ENCODE measurements at regions not wholly inside any gene's neighbourhood (a gene's known extent, or its start where the extent isn't known, plus 50 kb on each side); places are given as distances from the start of the nearest gene placed in this dataset.

DNA sequence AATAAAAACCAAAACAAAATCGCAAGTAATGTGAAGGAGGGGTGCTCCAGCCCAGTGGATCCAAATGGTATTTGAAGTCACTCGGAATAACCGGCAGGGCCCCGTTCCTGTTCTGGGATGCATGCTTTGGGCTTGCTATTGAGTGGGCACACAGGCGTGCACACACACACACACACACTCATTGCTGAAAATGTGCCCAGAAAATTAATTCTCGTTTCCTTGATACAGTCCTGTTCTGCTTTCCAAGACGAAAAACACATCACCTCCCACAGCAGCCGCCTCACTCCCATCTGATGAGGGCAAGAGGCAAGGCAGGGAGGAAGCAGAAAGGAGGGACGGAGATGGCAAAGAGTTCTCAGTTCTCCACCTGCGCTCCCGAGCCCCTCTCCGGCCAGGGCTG is 62.2 kb upstream of the SDK2 start:
- no peaks in the 10 kb centered on the region for H3K27me3 Mint-ChIP-seq
- POLR2A ChIA-PET = no interaction called here
- no peak overlapping the region for H3K27ac ChIP-seq (ENCODE audit: low read depth in 1 of 2, low read length in 2 of 2)
- H3K4me3 ChIP-seq (ENCODE audit: low read length) = no peak overlapping the region
- peaks cover 4 to 15% of the 10 kb centered on the region in 2 experiments for H3K9me3 ChIP-seq (ENCODE audit: control insufficient read depth in 1 of 2, insufficient read depth in 1 of 2, low read length in 2 of 2)
- no peaks in the 10 kb centered on the region for H3K27me3 ChIP-seq (ENCODE audit: control insufficient read depth in 1 of 2, insufficient read depth in 2 of 2, low read length in 2 of 2)
- no peaks in the 10 kb centered on the region for H3K36me3 ChIP-seq (ENCODE audit: insufficient read depth, low read length)
- ATAC-seq (ENCODE audit: poor library complexity) = no peak
- no peaks in the 10 kb centered on the region for H3K36me3 Mint-ChIP-seq (ENCODE audit: low read depth)
- H3K4me3 Mint-ChIP-seq = no peak overlapping the region
- intact Hi-C loops (cut with DNase I, micrococcal nuclease) = loop anchor here (5.0 kb wide), 1 partner anchor 59 kb away; no protein-coding TSS in a partner anchor
- TF ChIP-seq, protein P1, sequence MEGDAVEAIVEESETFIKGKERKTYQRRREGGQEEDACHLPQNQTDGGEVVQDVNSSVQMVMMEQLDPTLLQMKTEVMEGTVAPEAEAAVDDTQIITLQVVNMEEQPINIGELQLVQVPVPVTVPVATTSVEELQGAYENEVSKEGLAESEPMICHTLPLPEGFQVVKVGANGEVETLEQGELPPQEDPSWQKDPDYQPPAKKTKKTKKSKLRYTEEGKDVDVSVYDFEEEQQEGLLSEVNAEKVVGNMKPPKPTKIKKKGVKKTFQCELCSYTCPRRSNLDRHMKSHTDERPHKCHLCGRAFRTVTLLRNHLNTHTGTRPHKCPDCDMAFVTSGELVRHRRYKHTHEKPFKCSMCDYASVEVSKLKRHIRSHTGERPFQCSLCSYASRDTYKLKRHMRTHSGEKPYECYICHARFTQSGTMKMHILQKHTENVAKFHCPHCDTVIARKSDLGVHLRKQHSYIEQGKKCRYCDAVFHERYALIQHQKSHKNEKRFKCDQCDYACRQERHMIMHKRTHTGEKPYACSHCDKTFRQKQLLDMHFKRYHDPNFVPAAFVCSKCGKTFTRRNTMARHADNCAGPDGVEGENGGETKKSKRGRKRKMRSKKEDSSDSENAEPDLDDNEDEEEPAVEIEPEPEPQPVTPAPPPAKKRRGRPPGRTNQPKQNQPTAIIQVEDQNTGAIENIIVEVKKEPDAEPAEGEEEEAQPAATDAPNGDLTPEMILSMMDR (IDR thresholded peaks at IDR 0.05) = no peak
- H3K4me1 Mint-ChIP-seq (ENCODE audit: low read depth) = peaks cover 14% of the 10 kb centered on the region
- no peaks in the 10 kb centered on the region for H3K9me3 Mint-ChIP-seq
- CTCF ChIA-PET = no interaction called here
- H3K4me1 ChIP-seq (ENCODE audit: insufficient read depth, low read length) = peaks cover 15% of the 10 kb centered on the region
- DNase-seq = no peak
- H3K27ac Mint-ChIP-seq = no peak overlapping the region

DNA sequence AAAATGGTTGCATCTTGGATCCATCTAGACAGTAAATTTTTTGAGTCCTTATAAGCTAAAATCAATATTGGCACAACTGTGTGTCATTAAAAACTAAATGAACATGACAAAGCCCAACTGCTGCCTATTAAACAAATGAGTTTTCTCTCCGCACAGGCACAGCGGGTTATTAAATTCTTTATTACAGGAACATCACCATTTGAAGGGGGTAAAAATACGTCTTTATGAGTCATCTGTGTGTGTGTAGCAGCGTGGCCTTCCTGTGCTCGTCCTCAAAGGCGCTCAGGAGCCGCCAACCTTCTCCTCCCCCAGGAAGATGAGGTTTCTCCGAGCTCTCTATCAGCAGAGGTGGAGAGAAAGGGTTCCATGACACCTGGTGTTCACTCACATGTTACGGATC is 62.6 kb upstream of the SDK2 start:
- ATAC-seq (ENCODE audit: poor library complexity) (no peak), DNase-seq (no peak)
- Histone ChIP-seq H3K27ac (ENCODE audit: low read depth in 1 of 2, low read length in 2 of 2) (no peak overlapping the region), H3K4me3 (ENCODE audit: low read length) (no peak overlapping the region), H3K4me1 (ENCODE audit: insufficient read depth, low read length) (peaks cover 15% of the 10 kb centered on the region), H3K27me3 (ENCODE audit: control insufficient read depth in 1 of 2, insufficient read depth in 2 of 2, low read length in 2 of 2) (no peaks in the 10 kb centered on the region), H3K36me3 (ENCODE audit: insufficient read depth, low read length) (no peaks in the 10 kb centered on the region), H3K9me3 (ENCODE audit: control insufficient read depth in 1 of 2, insufficient read depth in 1 of 2, low read length in 2 of 2) (peaks cover 4 to 15% of the 10 kb centered on the region in 2 experiments)
- TF ChIP-seq, protein P1 (IDR thresholded peaks at IDR 0.05) = no peak
- Mint-ChIP-seq H3K36me3 (ENCODE audit: low read depth) (no peaks in the 10 kb centered on the region), H3K27ac (no peak overlapping the region), H3K4me1 (ENCODE audit: low read depth) (peaks cover 17% of the 10 kb centered on the region), H3K27me3 (no peaks in the 10 kb centered on the region), H3K9me3 (no peaks in the 10 kb centered on the region), H3K4me3 (no peak overlapping the region)
- intact Hi-C loops (cut with DNase I, micrococcal nuclease) = loop anchor here (5.0 kb wide), 1 partner anchor 60 kb away; no protein-coding TSS in a partner anchor
- CTCF ChIA-PET = no interaction called here
- POLR2A ChIA-PET = no interaction called here

DNA sequence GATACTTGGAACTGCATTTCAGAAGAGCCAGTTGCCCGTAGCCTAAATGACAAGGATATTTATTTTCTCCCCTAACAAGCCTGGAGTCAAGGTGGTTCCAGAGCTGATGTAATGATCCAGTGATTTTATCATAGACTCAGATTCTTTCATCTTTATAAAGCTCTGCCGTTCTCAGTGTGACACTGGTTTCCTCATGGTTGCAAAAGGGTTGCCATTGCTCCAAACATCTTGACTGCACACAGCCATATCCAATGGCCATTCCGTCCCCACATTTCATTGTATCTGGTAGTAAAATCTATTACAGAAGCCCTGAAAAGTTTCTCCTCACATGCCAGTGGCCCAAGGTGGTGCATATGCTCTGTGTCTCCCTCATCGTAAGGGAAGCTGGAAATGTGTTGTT is 63.1 kb upstream of the SDK2 start:
- no peak overlapping the region for H3K4me3 Mint-ChIP-seq
- CTCF ChIA-PET = no interaction called here
- H3K27me3 ChIP-seq (ENCODE audit: control insufficient read depth in 1 of 2, insufficient read depth in 2 of 2, low read length in 2 of 2) = no peaks in the 10 kb centered on the region
- POLR2A ChIA-PET = no interaction called here
- H3K36me3 Mint-ChIP-seq (ENCODE audit: low read depth) = no peaks in the 10 kb centered on the region
- no peak overlapping the region for H3K4me3 ChIP-seq (ENCODE audit: low read length)
- intact Hi-C loops (cut with DNase I, micrococcal nuclease) = loop anchor here (5.0 kb wide), 1 partner anchor 60 kb away; no protein-coding TSS in a partner anchor
- H3K36me3 ChIP-seq (ENCODE audit: insufficient read depth, low read length) = no peaks in the 10 kb centered on the region
- ATAC-seq (ENCODE audit: poor library complexity) = no peak
- no peak overlapping the region for H3K27ac ChIP-seq (ENCODE audit: low read depth in 1 of 2, low read length in 2 of 2)
- no peaks in the 10 kb centered on the region for H3K9me3 Mint-ChIP-seq
- H3K27ac Mint-ChIP-seq = no peak overlapping the region
- H3K4me1 Mint-ChIP-seq (ENCODE audit: low read depth) = peaks cover 17% of the 10 kb centered on the region
- no peak for DNase-seq
- no peaks in the 10 kb centered on the region for H3K27me3 Mint-ChIP-seq
- peaks cover 4 to 15% of the 10 kb centered on the region in 2 experiments for H3K9me3 ChIP-seq (ENCODE audit: control insufficient read depth in 1 of 2, insufficient read depth in 1 of 2, low read length in 2 of 2)
- TF ChIP-seq, protein P1 (IDR thresholded peaks at IDR 0.05) = no peak
- peaks cover 15% of the 10 kb centered on the region for H3K4me1 ChIP-seq (ENCODE audit: insufficient read depth, low read length)

All from CD4-positive, alpha-beta T cell (primary cell).